Large intestine (tissue), 3 donors: ENCODE measurements at regions not wholly inside any gene's neighbourhood (a gene's known extent, or its start where the extent isn't known, plus 50 kb on each side); places are given as distances from the start of the nearest gene placed in this dataset.

Source experiments
- DNase-seq, 2 donors: peaks; one replicate each; pipeline versions ENCODE4 v3.0.0 to v3.0.0-alpha.2; 2013
- H3K27ac ChIP-seq: one replicate; pipeline ENCODE4 v1.5.1; 2013; ENCODE audit warnings: low read length
- H3K27me3 ChIP-seq: 2 replicates; pipeline ENCODE4 v1.6.1; 2013; ENCODE audit warnings: low read length; ENCODE audit not compliant: control insufficient read depth, insufficient read depth
- H3K36me3 ChIP-seq: 2 replicates; pipeline ENCODE4 v1.6.1; 2013; ENCODE audit warnings: low read length; ENCODE audit not compliant: control insufficient read depth, insufficient read depth
- H3K4me1 ChIP-seq: one replicate; pipeline ENCODE4 v1.6.1; 2013; ENCODE audit warnings: low read length; ENCODE audit not compliant: control insufficient read depth, insufficient read depth
- H3K4me3 ChIP-seq: one replicate; pipeline ENCODE4 v1.5.1; 2013; ENCODE audit warnings: low read length
- H3K9me3 ChIP-seq: one replicate; pipeline ENCODE4 v1.6.1; 2013; ENCODE audit warnings: mild to moderate bottlenecking, low read depth, low read length, moderate library complexity; ENCODE audit not compliant: control insufficient read depth
- WGBS: methylation state at CpG from one replicate; pipeline ENCODE4 v1.1.5; 2013; ENCODE audit warnings: low lambda C conversion rate; ENCODE audit not compliant: insufficient coverage; 5-methylcytosine and 5-hydroxymethylcytosine counted together

GRCh38 chr2:222797261-222797660 lies 63.6 kb upstream of the ACSL3 start:
- Histone ChIP-seq H3K27ac (no peak overlapping the region), H3K4me3 (no peak overlapping the region), H3K36me3 (no peaks in the 10 kb centered on the region), H3K27me3 (no peaks in the 10 kb centered on the region), H3K9me3 (no peaks in the 10 kb centered on the region), H3K4me1 (peaks cover 15% of the 10 kb centered on the region)
- no peak for DNase-seq
- WGBS: 20% methylated on average over 1 of the region's 2 CpGs

GRCh38 chr2:222797871-222798270 lies 63.0 kb upstream of the ACSL3 start:
- H3K27me3 ChIP-seq: no peaks in the 10 kb centered on the region
- WGBS: 85% methylated on average over 3 of the region's 3 CpGs
- no peaks in the 10 kb centered on the region for H3K36me3 ChIP-seq
- no peak for DNase-seq
- no peak overlapping the region for H3K4me3 ChIP-seq
- H3K4me1 ChIP-seq: peaks cover 15% of the 10 kb centered on the region
- no peak overlapping the region for H3K27ac ChIP-seq
- no peaks in the 10 kb centered on the region for H3K9me3 ChIP-seq

- peak in 1 of 2 donors; percentile 27 for DNase-seq
- Histone ChIP-seq H3K4me3 (no peak overlapping the region), H3K27me3 (no peaks in the 10 kb centered on the region), H3K27ac (no peak overlapping the region), H3K9me3 (no peaks in the 10 kb centered on the region), H3K36me3 (no peaks in the 10 kb centered on the region), H3K4me1 (peaks cover 15% of the 10 kb centered on the region)
Measured at GRCh38 chr2:222798528-222798927, 62.3 kb upstream of the ACSL3 start.

DNA sequence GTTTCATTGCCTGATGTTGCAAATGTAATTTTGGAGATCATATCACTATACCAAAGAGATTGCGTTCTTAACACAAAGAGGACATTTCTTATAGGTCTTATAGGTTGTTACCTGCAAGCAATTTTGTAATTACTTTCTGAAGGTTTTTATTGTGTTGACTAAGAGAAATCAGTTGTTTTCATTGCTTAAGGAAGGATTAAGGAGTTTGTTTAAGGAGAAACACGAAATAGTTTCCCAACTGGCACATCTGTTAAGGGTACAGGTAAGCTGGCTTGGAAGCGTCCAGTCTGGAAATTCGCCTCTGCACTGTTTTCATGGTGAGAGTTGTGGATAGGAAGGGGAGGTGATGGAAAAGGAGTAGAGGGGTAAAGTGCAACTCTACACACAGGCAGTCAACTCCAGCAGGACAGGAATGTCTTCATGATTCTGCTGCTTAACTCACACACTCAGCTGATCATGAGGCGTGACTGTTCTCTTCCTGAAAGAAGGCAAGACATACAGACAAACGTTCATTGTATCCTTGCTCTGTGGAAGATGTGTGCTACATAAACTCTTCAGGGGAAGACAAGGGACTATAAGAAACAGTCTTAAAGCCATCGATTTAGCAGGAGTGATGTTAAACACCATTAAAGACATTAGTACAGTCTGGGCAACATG lies 61.4 kb upstream of the ACSL3 start:
- Histone ChIP-seq H3K9me3 (no peaks in the 10 kb centered on the region), H3K27me3 (no peaks in the 10 kb centered on the region), H3K36me3 (no peaks in the 10 kb centered on the region), H3K27ac (no peak overlapping the region), H3K4me3 (no peak overlapping the region), H3K4me1 (peaks cover 15% of the 10 kb centered on the region)
- WGBS: 93% methylated on average over 3 of the region's 7 CpGs
- peak in 1 of 2 donors; percentile 23 for DNase-seq

GRCh38 chr2:222802514-222803196 lies 58.2 kb upstream of the ACSL3 start:
- no peak for DNase-seq
- no peak overlapping the region for H3K27ac ChIP-seq
- no peaks in the 10 kb centered on the region for H3K36me3 ChIP-seq
- H3K4me1 ChIP-seq: peaks cover 6% of the 10 kb centered on the region
- no peak overlapping the region for H3K4me3 ChIP-seq
- WGBS: no CpG with 5 or more reads among the region's 5 CpGs
- H3K27me3 ChIP-seq: no peaks in the 10 kb centered on the region
- no peaks in the 10 kb centered on the region for H3K9me3 ChIP-seq

GRCh38 chr2:222804351-222804750 lies 56.5 kb upstream of the ACSL3 start:
- peaks cover 2% of the 10 kb centered on the region for H3K4me1 ChIP-seq
- no peak overlapping the region for H3K27ac ChIP-seq
- no peaks in the 10 kb centered on the region for H3K27me3 ChIP-seq
- DNase-seq: no peak
- H3K9me3 ChIP-seq: no peaks in the 10 kb centered on the region
- H3K36me3 ChIP-seq: no peaks in the 10 kb centered on the region
- no peak overlapping the region for H3K4me3 ChIP-seq
- no CpG with 5 or more reads among the region's 2 CpGs for WGBS

DNA sequence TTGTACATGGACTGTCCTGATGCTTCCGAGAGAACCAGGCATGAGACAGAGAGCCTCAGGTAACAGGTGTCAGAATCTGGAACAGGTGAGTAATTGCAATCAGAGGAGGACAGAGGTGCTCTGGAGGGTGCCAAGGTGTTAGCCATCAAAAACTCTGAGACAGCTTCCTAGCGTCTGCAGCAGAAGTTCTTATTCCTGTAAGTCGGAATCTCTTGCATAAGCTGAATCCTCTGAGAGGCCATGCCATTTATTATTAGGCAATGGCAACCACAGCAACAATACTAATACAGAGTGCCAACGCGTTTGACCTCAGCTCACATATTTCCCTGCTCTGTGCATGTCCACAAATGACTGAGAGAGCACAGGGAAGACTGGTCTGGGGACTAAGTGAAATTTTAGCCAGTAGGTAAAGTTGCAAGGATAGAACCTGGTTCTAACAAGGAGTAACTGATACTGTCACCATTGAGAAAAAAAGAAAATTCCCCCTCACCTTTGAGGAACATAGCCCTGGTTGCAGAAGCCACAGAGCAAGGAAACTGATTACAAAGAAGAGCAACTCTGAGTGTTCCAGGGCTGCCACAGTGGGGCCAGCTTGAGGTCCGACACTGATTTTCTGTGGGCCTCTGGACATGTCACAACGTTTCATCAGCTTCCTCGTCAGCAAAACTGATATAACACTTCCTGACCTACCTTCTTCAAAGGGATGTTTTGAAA lies 55.1 kb upstream of the ACSL3 start:
- no peak for DNase-seq
- Histone ChIP-seq H3K4me3 (no peak overlapping the region), H3K36me3 (no peaks in the 10 kb centered on the region), H3K27me3 (no peaks in the 10 kb centered on the region), H3K4me1 (peaks cover 2% of the 10 kb centered on the region), H3K9me3 (no peaks in the 10 kb centered on the region), H3K27ac (no peak overlapping the region)
- WGBS: no CpG with 5 or more reads among the region's 8 CpGs

DNA sequence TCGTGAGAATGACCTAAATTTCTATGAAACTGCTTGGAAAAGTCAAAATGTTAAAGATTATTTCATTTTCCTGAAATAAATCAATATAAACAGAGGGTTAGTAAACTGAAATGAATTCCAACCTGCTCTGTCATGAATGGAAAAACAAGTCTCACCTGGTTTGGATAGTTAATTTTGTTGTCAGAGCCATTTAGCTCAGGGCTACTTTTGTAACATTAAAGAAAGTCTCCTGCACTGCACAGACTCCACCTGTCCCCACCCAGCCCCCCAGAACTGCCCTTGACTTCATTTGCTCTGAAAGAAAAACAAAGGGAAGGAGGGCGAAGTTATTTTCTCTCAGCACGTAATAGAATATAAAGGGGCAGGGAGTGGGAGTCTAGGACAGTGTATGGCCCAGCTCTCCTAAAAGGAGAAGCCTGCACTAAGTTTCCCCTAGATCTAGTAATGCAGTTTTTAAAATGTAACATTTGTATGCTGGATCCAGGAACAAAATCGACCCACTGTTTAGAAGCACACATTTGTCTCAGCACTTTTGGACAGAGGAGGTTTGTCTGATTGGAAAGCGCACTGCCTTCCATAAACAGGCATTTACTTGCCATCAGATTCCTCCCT lies 54.2 kb upstream of the ACSL3 start:
- Histone ChIP-seq H3K27ac (no peak overlapping the region), H3K36me3 (no peaks in the 10 kb centered on the region), H3K9me3 (no peaks in the 10 kb centered on the region), H3K4me1 (peaks cover 2% of the 10 kb centered on the region), H3K4me3 (no peak overlapping the region), H3K27me3 (no peaks in the 10 kb centered on the region)
- DNase-seq: no peak
- WGBS: 100% methylated on average over 1 of the region's 5 CpGs

DNA sequence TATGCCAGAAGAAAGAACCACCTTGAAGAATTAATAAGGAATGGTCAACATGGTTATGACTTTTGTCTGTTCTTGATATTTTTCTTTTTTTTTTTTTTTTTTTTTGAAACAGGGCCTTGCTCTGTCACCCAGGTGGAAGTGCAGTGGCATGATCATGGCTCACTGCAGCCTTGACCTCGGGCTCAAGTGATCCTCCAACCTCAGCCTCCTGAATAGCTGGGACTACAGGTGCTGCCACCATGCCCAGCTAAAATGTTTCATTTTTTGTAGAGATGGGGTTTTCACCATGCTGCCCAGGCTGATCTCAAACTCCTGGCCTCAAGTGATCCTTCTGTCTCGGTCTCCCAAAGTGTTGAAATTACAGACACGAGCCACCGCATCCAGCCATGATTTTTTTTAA lies 53.4 kb upstream of the ACSL3 start:
- Histone ChIP-seq H3K27me3 (no peaks in the 10 kb centered on the region), H3K4me3 (no peak overlapping the region), H3K4me1 (peaks cover 2% of the 10 kb centered on the region), H3K36me3 (no peaks in the 10 kb centered on the region), H3K9me3 (no peaks in the 10 kb centered on the region), H3K27ac (no peak overlapping the region)
- WGBS: 100% methylated on average over 1 of the region's 4 CpGs
- no peak for DNase-seq

DNA sequence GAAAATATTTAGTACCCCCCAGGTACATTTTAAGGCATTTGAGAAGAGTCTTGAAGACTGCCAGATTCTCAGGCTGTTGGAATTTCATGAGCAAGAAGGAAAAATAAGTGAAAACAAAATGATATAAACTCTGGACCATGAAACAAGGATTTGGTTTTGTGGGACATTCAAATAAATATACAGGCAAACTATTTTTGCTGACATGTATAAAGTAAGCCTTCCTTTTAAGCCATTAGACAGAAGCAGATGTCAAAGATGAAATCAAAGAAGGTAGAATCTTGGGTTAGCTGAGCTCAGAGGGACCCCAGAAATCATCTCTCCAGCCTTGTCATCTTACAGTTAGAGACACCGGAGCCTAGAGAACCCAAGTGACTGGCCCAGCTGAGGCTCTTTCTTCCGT lies 51.3 kb upstream of the ACSL3 start:
- Histone ChIP-seq H3K4me3 (no peak overlapping the region), H3K9me3 (no peaks in the 10 kb centered on the region), H3K4me1 (peaks cover 2% of the 10 kb centered on the region), H3K36me3 (no peaks in the 10 kb centered on the region), H3K27me3 (no peaks in the 10 kb centered on the region), H3K27ac (no peak overlapping the region)
- no CpG with 5 or more reads among the region's 2 CpGs for WGBS
- DNase-seq: no peak
